AG10803 (cell line): ENCODE measurements at regions not wholly inside any gene's neighbourhood (a gene's known extent, or its start where the extent isn't known, plus 50 kb on each side); places are given as distances from the start of the nearest gene placed in this dataset.

ENCODE experiments used
- DNase-seq: peaks from one replicate; pipeline ENCODE4 v3.0.0; 2010; ENCODE audit warnings: low read depth
- H3K4me3 ChIP-seq: 2 replicates; pipeline ENCODE4 v1.5.1; 2011; ENCODE audit warnings: mild to moderate bottlenecking, low read length, control low read depth
- TF ChIP-seq, protein P1 (sequence below): conservative IDR thresholded peaks from 2 replicates; pipeline ENCODE4 v1.5.1; 2011; ENCODE audit warnings: mild to moderate bottlenecking, low read length, control low read depth, inconsistent platforms

DNA sequence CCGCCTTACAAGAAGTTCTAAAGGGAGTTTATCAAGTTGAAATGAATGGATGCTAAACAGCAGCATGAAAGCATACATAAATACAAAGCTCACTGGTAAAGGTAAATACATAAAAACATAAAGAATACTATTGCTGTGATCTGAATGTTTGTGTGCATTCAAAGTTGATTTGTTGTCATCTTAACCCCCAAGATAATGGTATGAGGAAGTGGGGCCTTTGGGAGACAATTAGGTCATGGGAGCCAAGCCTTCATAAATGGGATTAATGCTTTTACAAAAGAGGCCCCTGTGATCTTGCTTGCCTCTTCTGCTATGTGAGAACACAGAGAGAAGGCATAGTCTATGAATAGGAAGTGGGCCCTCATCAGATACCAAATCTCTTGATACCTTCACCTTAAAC lies 209.0 kb upstream of the SAMSN1 start:
- no peak for DNase-seq
- H3K4me3 ChIP-seq: no peak overlapping the region
- TF ChIP-seq, protein P1, sequence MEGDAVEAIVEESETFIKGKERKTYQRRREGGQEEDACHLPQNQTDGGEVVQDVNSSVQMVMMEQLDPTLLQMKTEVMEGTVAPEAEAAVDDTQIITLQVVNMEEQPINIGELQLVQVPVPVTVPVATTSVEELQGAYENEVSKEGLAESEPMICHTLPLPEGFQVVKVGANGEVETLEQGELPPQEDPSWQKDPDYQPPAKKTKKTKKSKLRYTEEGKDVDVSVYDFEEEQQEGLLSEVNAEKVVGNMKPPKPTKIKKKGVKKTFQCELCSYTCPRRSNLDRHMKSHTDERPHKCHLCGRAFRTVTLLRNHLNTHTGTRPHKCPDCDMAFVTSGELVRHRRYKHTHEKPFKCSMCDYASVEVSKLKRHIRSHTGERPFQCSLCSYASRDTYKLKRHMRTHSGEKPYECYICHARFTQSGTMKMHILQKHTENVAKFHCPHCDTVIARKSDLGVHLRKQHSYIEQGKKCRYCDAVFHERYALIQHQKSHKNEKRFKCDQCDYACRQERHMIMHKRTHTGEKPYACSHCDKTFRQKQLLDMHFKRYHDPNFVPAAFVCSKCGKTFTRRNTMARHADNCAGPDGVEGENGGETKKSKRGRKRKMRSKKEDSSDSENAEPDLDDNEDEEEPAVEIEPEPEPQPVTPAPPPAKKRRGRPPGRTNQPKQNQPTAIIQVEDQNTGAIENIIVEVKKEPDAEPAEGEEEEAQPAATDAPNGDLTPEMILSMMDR: no peak

DNA sequence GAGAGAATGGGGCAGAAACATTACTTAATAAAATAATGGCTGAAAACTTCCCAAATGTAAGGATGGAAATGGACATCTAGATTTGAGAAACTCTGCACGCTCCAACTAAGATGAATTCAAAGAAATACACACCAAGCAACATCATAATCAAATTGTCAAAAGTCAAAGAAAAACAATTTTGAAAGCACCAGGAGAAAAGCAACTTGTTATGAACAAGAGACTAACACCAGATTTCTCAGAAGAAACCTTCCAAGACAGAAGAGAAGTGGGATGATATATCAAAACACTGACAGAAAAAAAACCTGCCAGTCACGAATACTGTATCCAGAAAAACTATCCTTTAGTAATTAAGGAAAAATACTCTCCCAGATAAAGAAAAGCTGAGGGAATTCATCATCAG lies 208.6 kb upstream of the SAMSN1 start:
- TF ChIP-seq, protein P1: no peak
- no peak overlapping the region for H3K4me3 ChIP-seq
- no peak for DNase-seq

DNA sequence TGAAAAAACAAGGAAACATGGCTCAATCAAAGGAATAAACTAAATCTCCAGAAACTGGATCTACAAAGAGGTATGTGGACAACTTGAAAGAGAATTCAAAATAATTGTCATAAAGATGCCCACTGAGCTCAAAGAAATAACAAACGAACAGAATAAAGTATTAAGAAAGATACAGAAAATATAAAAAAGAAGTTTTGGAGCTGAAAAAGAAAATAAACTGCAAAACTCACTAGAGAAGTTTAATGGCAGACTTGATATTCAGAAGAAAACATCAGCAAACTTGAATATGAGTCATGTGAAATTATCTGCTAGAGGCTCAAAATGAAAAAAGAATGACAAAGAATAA lies 208.1 kb upstream of the SAMSN1 start:
- H3K4me3 ChIP-seq: no peak overlapping the region
- TF ChIP-seq, protein P1: no peak
- DNase-seq: no peak

DNA sequence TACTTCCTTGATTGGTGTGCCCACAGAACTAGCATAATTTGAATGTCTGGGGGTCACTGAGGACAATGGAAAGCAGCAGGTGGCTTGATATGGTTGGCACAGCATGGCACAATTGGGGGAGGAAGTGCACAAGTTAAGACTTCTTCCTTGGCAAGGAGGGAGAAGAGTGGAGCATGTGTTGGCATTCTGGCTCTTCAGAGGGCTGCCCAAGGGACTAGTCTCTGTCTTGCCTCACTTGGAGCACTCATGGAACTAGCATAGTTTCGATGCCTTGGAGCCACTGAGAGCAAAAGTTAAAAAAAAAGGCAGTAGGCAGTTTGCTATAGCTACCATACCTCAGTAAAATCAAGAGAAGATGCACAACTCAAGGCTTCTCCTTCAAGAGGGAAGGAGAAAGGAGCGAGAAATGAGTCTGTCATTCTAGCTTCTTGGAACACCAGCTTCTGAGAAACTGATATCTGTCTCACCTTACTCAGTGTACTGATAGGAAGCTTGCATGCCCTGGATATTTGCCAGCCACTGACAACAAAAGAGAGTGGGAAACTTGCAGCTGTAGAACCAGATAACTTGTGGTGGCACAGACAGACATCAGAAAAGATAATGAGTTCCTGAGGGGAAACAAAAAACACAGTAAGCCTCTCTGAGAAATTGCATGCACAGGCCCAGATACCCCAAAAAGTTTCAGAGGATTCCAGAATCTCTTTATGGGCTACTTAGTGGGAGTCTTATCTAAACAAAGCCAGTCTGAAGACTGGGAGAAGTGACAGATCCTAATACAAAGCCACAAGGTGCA lies 207.5 kb upstream of the SAMSN1 start:
- DNase-seq: no peak
- TF ChIP-seq, protein P1: no peak
- H3K4me3 ChIP-seq: no peak overlapping the region

- TF ChIP-seq, protein P1: no peak
- DNase-seq: no peak
- H3K4me3 ChIP-seq: no peak overlapping the region
These were observed 207.0 kb upstream of the SAMSN1 start for GRCh38 chr21:14753069-14753465.

- no peak for DNase-seq
- H3K4me3 ChIP-seq: no peak overlapping the region
- TF ChIP-seq, protein P1: no peak
These were observed 206.3 kb upstream of the SAMSN1 start for GRCh38 chr21:14752345-14752909.

GRCh38 chr21:14751602-14752344 lies 205.7 kb upstream of the SAMSN1 start:
- TF ChIP-seq, protein P1: no peak
- DNase-seq: no peak
- no peak overlapping the region for H3K4me3 ChIP-seq
